H1 (cell line): ENCODE measurements at regions not wholly inside any gene's neighbourhood (a gene's known extent, or its start where the extent isn't known, plus 50 kb on each side); places are given as distances from the start of the nearest gene placed in this dataset.

Experiments
- CTCF ChIA-PET: fragments of 300-600 bp; sonication (Branson Sonifier 250); formaldehyde crosslinking; loops from one replicate; lab custom pipeline; 2021; ENCODE audit not compliant: partially characterized antibody; lab: Charles Lee
- POLR2A ChIA-PET: fragments of 300-600 bp; sonication (Branson Sonifier 250); formaldehyde crosslinking; loops from one replicate; lab custom pipeline; 2021; ENCODE audit warnings: inconsistent platforms; ENCODE audit not compliant: partially characterized antibody; lab: Charles Lee
- DNase-seq, 2 experiments: peaks; one replicate each; pipeline versions ENCODE4 v3.0.0 to v3.0.0-alpha.2; 2010 to 2022; ENCODE audit warnings: low spot score in 2 of 2, low read depth in 1 of 2, mixed read lengths in 1 of 2
- FAIRE-seq: peaks from 2 replicates; lab custom pipeline; 2011; peaks lifted over from hg19 to GRCh38; lab: Jason Lieb, UNC
- H2AFZ ChIP-seq: 2 replicates; pipeline ENCODE4 v1.8.1; 2012; ENCODE audit warnings: low read length, inconsistent platforms
- H2AK5ac ChIP-seq: 2 replicates; pipeline ENCODE4 v1.6.1; 2013; ENCODE audit warnings: low read depth, low read length
- H2BK120ac ChIP-seq: replicated peaks from 2 replicates; pipeline ENCODE3; 2013; ENCODE audit warnings: low read depth, low read length, inconsistent platforms
- H2BK12ac ChIP-seq: 2 replicates; pipeline ENCODE4 v1.6.1; 2013; ENCODE audit warnings: low read depth, low read length
- H2BK15ac ChIP-seq: 2 replicates; pipeline ENCODE4 v1.6.1; 2013; ENCODE audit warnings: low read length
- H2BK20ac ChIP-seq: 2 replicates; pipeline ENCODE4 v1.6.1; 2013; ENCODE audit warnings: low read length
- H2BK5ac ChIP-seq: 2 replicates; pipeline ENCODE4 v1.6.1; 2013; ENCODE audit warnings: low read depth, low read length
- H3K14ac ChIP-seq: 2 replicates; pipeline ENCODE4 v1.6.1; 2013; ENCODE audit warnings: inconsistent platforms; ENCODE audit not compliant: insufficient read length
- H3K18ac ChIP-seq: 2 replicates; pipeline ENCODE4 v1.6.1; 2013; ENCODE audit warnings: low read length; ENCODE audit errors: extremely low read depth
- H3K23ac ChIP-seq: 2 replicates; pipeline ENCODE4 v1.6.1; 2013; ENCODE audit warnings: inconsistent platforms; ENCODE audit not compliant: insufficient read length
- H3K23me2 ChIP-seq: 2 replicates; pipeline ENCODE4 v1.6.1; 2013; ENCODE audit warnings: low read depth, low read length
- H3K27ac ChIP-seq: 2 replicates; pipeline ENCODE4 v1.6.1; 2011; ENCODE audit warnings: low read depth, low read length, inconsistent platforms
- H3K27me3 ChIP-seq, 4 experiments: replicated peaks in 1 of 4; 1 replicate in 1 of 4; 2 replicates in 3 of 4; pipeline versions ENCODE4 v1.6.1 to v1.8.1; 2011 to 2013; ENCODE audit warnings: low read length in 3 of 4, mild to moderate bottlenecking in 3 of 4, inconsistent platforms in 2 of 4, mixed read lengths in 2 of 4, moderate library complexity in 1 of 4; ENCODE audit not compliant: control insufficient read depth in 3 of 4, insufficient read depth in 3 of 4; ENCODE audit errors: extremely low read depth in 1 of 4
- H3K36me3 ChIP-seq, 4 experiments: 2 replicates each; pipeline versions ENCODE4 v1.6.1 to v1.8.1; 2011 to 2013; ENCODE audit warnings: mild to moderate bottlenecking in 4 of 4, low read length in 3 of 4, moderate library complexity in 2 of 4, control low read depth in 1 of 4, inconsistent platforms in 1 of 4; ENCODE audit not compliant: insufficient read depth in 4 of 4, control insufficient read depth in 2 of 4
- H3K4ac ChIP-seq: replicated peaks from 2 replicates; pipeline ENCODE3; 2013; ENCODE audit warnings: low read length, low read depth, mixed read lengths, inconsistent platforms; ENCODE audit not compliant: insufficient read length
- H3K4me1 ChIP-seq, 4 experiments: replicated peaks in 1 of 4; 1 replicate in 1 of 4; 2 replicates in 3 of 4; pipeline versions ENCODE4 v1.6.1 to v1.8.1; 2011 to 2013; ENCODE audit warnings: low read length in 3 of 4, inconsistent platforms in 2 of 4, mixed read lengths in 1 of 4; ENCODE audit not compliant: insufficient read depth in 4 of 4, control insufficient read depth in 3 of 4
- H3K4me2 ChIP-seq, 2 experiments: 2 replicates each; pipeline versions ENCODE4 v1.6.1 to v1.8.1; 2011 to 2013; ENCODE audit warnings: low read depth in 2 of 2, low read length in 2 of 2, control low read depth in 1 of 2, inconsistent platforms in 1 of 2, mild to moderate bottlenecking in 1 of 2; ENCODE audit not compliant: insufficient read depth in 1 of 2
- H3K4me3 ChIP-seq, 4 experiments: fragments of 200-600, 300-600 bp in 1 of 4; sonication (generic), shearing (Covaris generic), sonication (Bioruptor Twin) in 1 of 4; 2 replicates each; pipeline versions ENCODE4 v1.5.1 to v1.8.1; 2011 to 2016; ENCODE audit warnings: low read length in 4 of 4, low read depth in 3 of 4, control low read depth in 2 of 4, inconsistent platforms in 2 of 4, mild to moderate bottlenecking in 2 of 4, mixed read lengths in 1 of 4, moderate library complexity in 1 of 4; ENCODE audit not compliant: insufficient read depth in 2 of 4; ENCODE audit errors: extremely low read depth in 1 of 4
- H3K56ac ChIP-seq: replicated peaks from 2 replicates; pipeline ENCODE3; 2013; ENCODE audit warnings: low read depth, mild to moderate bottlenecking, mixed read lengths, low read length, inconsistent platforms; ENCODE audit not compliant: insufficient read length
- H3K79me1 ChIP-seq: 2 replicates; pipeline ENCODE4 v1.6.1; 2013; ENCODE audit warnings: low read depth, low read length, control low read depth
- H3K79me2 ChIP-seq, 2 experiments: 2 replicates each; pipeline versions ENCODE4 v1.6.1 to v1.8.1; 2012 to 2013; ENCODE audit warnings: low read length in 2 of 2, mild to moderate bottlenecking in 2 of 2, inconsistent platforms in 1 of 2; ENCODE audit not compliant: insufficient read depth in 2 of 2, control insufficient read depth in 1 of 2
- H3K9ac ChIP-seq, 4 experiments: replicated peaks in 1 of 4; 1 replicate in 1 of 4; 2 replicates in 3 of 4; pipeline versions ENCODE4 v1.6.1 to v1.8.1; 2011 to 2013; ENCODE audit warnings: low read depth in 3 of 4, low read length in 3 of 4, control low read depth in 2 of 4, mild to moderate bottlenecking in 2 of 4, moderate library complexity in 2 of 4, inconsistent platforms in 1 of 4; ENCODE audit errors: extremely low read depth in 1 of 4
- H3K9me3 ChIP-seq, 2 experiments: 2 replicates each; pipeline versions ENCODE4 v1.6.1 to v1.8.1; 2012 to 2013; ENCODE audit warnings: mild to moderate bottlenecking in 2 of 2, moderate library complexity in 2 of 2, control low read depth in 1 of 2, inconsistent platforms in 1 of 2, low read depth in 1 of 2, low read length in 1 of 2, mixed read lengths in 1 of 2; ENCODE audit not compliant: insufficient read depth in 2 of 2
- H4K20me1 ChIP-seq, 2 experiments: replicated peaks in 1 of 2; 2 replicates each; pipeline versions ENCODE3 to v1.8.1; 2011 to 2013; ENCODE audit warnings: inconsistent platforms in 2 of 2, low read length in 2 of 2, mild to moderate bottlenecking in 1 of 2; ENCODE audit not compliant: insufficient read depth in 2 of 2, control insufficient read depth in 1 of 2
- H4K5ac ChIP-seq: 2 replicates; pipeline ENCODE4 v1.6.1; 2013; ENCODE audit warnings: low read length, low read depth, mixed read lengths, inconsistent platforms; ENCODE audit not compliant: insufficient read length
- H4K8ac ChIP-seq: 2 replicates; pipeline ENCODE4 v1.8.0; 2013; ENCODE audit warnings: mild to moderate bottlenecking, moderate library complexity, low read length, inconsistent platforms; ENCODE audit not compliant: insufficient read depth; ENCODE audit errors: extremely low read depth
- H4K91ac ChIP-seq: replicated peaks from 2 replicates; pipeline ENCODE3; 2013; ENCODE audit warnings: low read length, mixed read lengths, inconsistent platforms; ENCODE audit not compliant: insufficient read length
- KDM1A ChIP-seq: fragments of 200-600, 300-600 bp; sonication (generic); IDR thresholded peaks from 2 replicates; pipeline ENCODE4 v1.7.1; 2016; ENCODE audit warnings: mild to moderate bottlenecking, low read length, borderline replicate concordance
- KDM5A ChIP-seq: fragments of 200-600 bp; IDR thresholded peaks from 2 replicates; pipeline ENCODE4 v1.7.1; 2012; ENCODE audit warnings: mild to moderate bottlenecking, low read length, inconsistent platforms, mixed read lengths
- MAFK ChIP-seq: IDR thresholded peaks from 2 replicates; pipeline ENCODE4 v1.6.1; 2012; ENCODE audit warnings: low read depth, mild to moderate bottlenecking, improper control_type of control experiment, low read length
- NANOG ChIP-seq: IDR thresholded peaks from 2 replicates; pipeline ENCODE4 v1.6.1; 2011; ENCODE audit warnings: low read length, low read depth, mild to moderate bottlenecking, inconsistent platforms; ENCODE audit not compliant: insufficient read depth, poor library complexity, severe bottlenecking
- NRF1 ChIP-seq: IDR thresholded peaks from 2 replicates; pipeline ENCODE4 v1.6.1; 2011; ENCODE audit warnings: mild to moderate bottlenecking, low read depth, low read length, improper control_type of control experiment
- RBBP5 ChIP-seq: IDR thresholded peaks from 2 replicates; pipeline ENCODE4 v1.7.1; 2012; ENCODE audit warnings: low read depth, mild to moderate bottlenecking, inconsistent platforms, low read length, moderate library complexity, borderline replicate concordance
- RFX5 ChIP-seq: IDR thresholded peaks from 2 replicates; pipeline ENCODE4 v1.6.1; 2011; ENCODE audit warnings: low read depth, low read length, improper control_type of control experiment, borderline replicate concordance
- SIRT6 ChIP-seq: IDR thresholded peaks from one replicate; pipeline ENCODE4 v1.7.1; 2012; ENCODE audit warnings: low read length, inconsistent platforms
- TBP ChIP-seq: IDR thresholded peaks from 2 replicates; pipeline ENCODE4 v1.6.1; 2011; ENCODE audit warnings: low read depth, low read length, improper control_type of control experiment
- WGBS, 2 experiments: shearing (Covaris generic) in 1 of 2; methylation state at CpG; one replicate each; pipeline versions ENCODE4 v1.1.6 to v1.1.7; 2013 to 2015; ENCODE audit warnings: low lambda C conversion rate in 2 of 2, mixed read lengths in 2 of 2, inconsistent platforms in 1 of 2, low coverage in 1 of 2, missing lambda C conversion rate in 1 of 2; ENCODE audit not compliant: insufficient replicate concordance in 2 of 2, insufficient coverage in 1 of 2, insufficient read length in 1 of 2; ENCODE audit errors: extremely low coverage in 1 of 2, missing lambda C conversion rate in 1 of 2; 5-methylcytosine and 5-hydroxymethylcytosine counted together

DNA sequence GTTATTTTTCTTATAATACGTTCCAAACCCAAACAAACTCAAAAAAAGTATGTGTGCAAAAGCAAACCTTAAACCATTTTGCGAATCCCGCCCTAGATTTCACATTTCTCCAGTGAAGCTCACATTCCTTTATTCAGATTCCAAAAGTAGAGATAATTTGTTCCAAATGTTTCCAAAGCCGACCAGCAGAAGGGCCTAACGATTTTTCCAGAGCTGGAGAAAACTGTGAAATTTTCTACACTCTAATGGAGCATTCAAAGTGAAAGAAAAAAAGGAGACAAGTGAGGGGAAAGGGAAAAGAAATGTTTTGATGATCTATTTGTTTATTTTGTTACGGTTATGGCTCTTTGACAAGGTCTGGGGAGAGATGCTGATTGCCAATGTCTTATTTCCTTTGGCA, 286.5 kb upstream of the SLC14A2 start:
- H3K36me3 ChIP-seq, result no peaks in the 10 kb centered on the region
- no peaks in the 10 kb centered on the region; the same call in 1 of the 2 replicates for H3K23me2 ChIP-seq
- no peaks in the 10 kb centered on the region for H3K79me1 ChIP-seq
- no peak overlapping the region for H4K8ac ChIP-seq
- 96% methylated on average over 6 of the region's 6 CpGs; no CpG with 5 or more reads in 1 of the 2 experiments for WGBS, 2 experiments
- POLR2A ChIA-PET, result no interaction called here
- no peak overlapping the region for H3K14ac ChIP-seq
- no peak overlapping the region for H2BK15ac ChIP-seq
- H4K91ac ChIP-seq, result no peak overlapping the region
- H2BK5ac ChIP-seq, result no peak overlapping the region
- no peaks in the 10 kb centered on the region for H3K79me2 ChIP-seq
- DNase-seq (no peak), FAIRE-seq (no peak)
- H3K4me2 ChIP-seq, result no peak overlapping the region
- no peak overlapping the region for H2AK5ac ChIP-seq
- no peaks in the 10 kb centered on the region for H4K20me1 ChIP-seq
- TF ChIP-seq SIRT6 (no peak), KDM5A (no peak), KDM1A (no peak), RBBP5 (no peak), NRF1 (no peak), RFX5 (no peak), TBP (no peak), NANOG (no peak), MAFK (no peak)
- no peak overlapping the region for H3K4me3 ChIP-seq
- no peak overlapping the region for H3K18ac ChIP-seq
- H3K27ac ChIP-seq, result no peak overlapping the region
- H3K9me3 ChIP-seq, result no peaks in the 10 kb centered on the region
- H3K23ac ChIP-seq, result no peak overlapping the region
- H3K9ac ChIP-seq, result no peak overlapping the region
- H3K56ac ChIP-seq, result no peak overlapping the region
- H3K27me3 ChIP-seq, result no peaks in the 10 kb centered on the region
- no peak overlapping the region for H4K5ac ChIP-seq
- H2BK12ac ChIP-seq, result no peak overlapping the region
- CTCF ChIA-PET, result interaction anchor here (1.1 kb wide), 1 partner anchor 45 kb away, joined by 3 read pairs; no protein-coding TSS in a partner anchor
- H2BK20ac ChIP-seq, result no peak overlapping the region
- H2AFZ ChIP-seq, result no peak overlapping the region
- H3K4me1 ChIP-seq, result peaks cover 0 to 6% (median under 1%) of the 10 kb centered on the region in 4 experiments; a peak in 1 of 7 replicates
- H2BK120ac ChIP-seq, result no peak overlapping the region
- no peak overlapping the region for H3K4ac ChIP-seq
